ENCODE measurements at regions not wholly inside any gene's neighbourhood (a gene's known extent, or its start where the extent isn't known, plus 50 kb on each side); places are given as distances from the start of the nearest gene placed in this dataset.
"Not testable (repeated sequence)": the region's sequence is repeated elsewhere in the genome, so short reads cannot be mapped to it uniquely, and the experiment has no call there.

DNA sequence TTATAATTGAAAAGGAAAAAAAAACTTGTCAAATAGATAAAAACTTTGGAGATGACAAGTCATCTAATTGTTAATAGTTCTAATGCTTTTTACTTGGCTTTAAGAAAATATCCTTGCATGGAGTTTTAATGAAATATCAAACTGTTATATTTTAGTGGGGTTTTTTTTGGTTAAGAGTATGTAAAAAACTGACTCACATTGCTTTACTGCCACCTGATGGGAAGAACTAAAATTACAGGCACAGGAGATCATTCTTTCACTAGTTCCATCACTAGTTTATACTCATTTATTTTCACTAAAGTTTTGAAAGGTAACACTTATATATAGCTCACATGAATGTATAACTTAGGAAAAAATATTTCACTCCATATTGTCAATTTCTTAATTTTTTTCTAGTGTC, 309.1 kb downstream of the LMBRD1 start:
- no peak for DNase-seq

- DNase-seq, result no peak
Measured at GRCh38 chr6:69466979-69467570, 329.7 kb downstream of the LMBRD1 start.

DNA sequence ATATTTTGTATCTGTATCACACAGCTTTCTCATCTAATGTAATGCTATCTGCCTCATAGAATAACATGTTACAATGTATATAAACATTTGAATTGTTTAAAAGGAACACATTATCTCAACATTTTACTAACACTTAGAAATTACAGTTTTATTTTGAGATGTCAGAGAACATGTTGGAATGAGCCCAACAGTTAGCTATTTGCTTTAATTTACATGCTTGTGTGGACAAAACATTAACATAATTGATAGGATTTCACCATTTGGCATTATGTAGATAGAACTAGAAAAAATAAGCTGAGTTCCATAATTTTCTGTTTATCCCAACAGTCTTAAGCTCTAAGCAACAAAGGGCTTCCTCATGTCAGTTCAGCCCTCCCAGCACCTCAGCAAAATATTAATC, 330.9 kb downstream of the LMBRD1 start:
- no peak for DNase-seq

DNA sequence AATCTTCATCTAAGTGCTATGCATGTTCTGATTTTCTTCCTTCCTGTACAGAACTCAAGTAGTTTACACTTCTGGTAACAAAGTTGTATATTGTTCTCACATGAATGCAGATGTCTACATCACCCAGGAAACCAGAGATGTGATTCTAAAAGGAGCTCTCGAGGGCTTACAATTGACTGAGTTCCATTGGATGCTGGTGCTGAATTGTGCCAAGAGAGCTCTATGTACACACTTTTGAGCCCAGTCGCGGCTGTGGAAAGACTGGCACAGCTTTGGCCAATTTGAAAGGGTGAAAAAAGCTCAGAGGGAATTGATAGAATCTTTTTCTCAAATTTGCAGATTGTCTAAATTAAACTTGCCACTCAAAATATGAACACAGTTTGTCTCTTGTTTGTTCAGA, 340.7 kb downstream of the LMBRD1 start:
- DNase-seq, result no peak

DNA sequence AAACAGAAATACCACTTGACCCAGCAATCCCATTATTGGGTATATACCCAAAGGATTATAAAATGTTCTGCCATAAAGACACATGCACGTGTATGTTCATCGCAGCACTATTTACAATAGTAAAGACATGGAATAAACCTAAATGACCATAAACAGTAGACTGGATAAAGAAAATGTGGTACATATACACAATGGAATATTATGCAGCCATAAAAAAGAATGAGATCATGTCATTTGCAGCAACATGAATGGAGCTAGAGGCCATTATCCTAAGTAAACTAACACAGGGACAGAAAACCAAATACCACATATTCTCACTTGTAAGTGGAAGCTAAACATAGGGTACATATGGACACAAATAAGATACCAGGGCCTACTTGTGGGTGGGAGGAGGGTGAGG, 342.2 kb downstream of the LMBRD1 start:
- DNase-seq, result not testable (repeated sequence)

DNA sequence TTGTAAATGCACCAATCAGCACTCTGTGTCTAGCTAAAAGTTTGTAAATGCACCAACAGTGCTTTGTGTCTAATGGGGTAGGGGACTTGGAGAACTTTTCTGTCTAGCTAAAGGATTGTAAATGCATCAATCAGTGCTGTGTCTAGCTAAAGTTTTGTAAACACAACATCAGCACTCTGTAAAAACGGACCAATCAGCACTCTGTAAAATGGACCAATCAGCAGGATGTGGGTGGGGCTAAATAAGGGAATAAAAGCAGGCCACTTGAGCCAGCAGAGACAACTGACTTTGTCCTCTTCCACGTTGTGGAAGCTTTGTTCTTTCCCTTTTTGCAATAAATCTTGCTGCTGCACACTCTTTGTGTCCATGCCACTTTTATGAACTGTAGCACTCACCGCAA, 346.3 kb downstream of the LMBRD1 start:
- not testable (repeated sequence) for DNase-seq

DNA sequence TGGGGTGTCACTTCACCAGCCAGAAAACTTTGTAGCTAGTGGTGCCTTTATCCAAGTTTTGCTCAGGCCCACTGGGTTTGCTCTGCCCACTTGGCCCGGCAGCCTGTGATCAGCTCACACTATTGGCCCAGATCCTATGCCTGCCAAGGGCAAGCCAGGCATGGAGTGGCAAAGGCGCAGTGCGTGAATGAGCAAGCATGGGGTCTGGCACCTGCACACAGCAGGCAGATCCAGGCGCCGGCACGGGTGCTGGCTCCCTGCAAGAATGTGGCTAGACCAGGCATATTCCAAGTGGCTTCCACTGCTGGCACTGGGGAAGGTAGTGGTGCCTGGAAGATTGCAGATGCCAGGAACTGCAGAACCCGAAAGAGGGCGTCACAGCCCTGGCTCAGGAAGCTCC, 346.9 kb downstream of the LMBRD1 start:
- DNase-seq, result no peak

Measured in muscle of back (tissue), 3 donors.